Muscle layer of colon (tissue), 2 donors: ENCODE measurements at regions not wholly inside any gene's neighbourhood (a gene's known extent, or its start where the extent isn't known, plus 50 kb on each side); places are given as distances from the start of the nearest gene placed in this dataset.
"Not testable (repeated sequence)": the region's sequence is repeated elsewhere in the genome, so short reads cannot be mapped to it uniquely, and the experiment has no call there.

ENCODE experiments used
- H3K27ac ChIP-seq: one replicate; pipeline ENCODE4 v1.7.0; 2013; ENCODE audit warnings: low read depth, mild to moderate bottlenecking, low read length, moderate library complexity
- H3K27me3 ChIP-seq, 2 donors: one replicate each; pipeline ENCODE4 v1.7.0; 2013; ENCODE audit warnings: low read length in 2 of 2, mild to moderate bottlenecking in 2 of 2; ENCODE audit not compliant: insufficient read depth in 2 of 2, control insufficient read depth in 1 of 2
- H3K36me3 ChIP-seq: one replicate; pipeline ENCODE4 v1.7.0; 2013; ENCODE audit warnings: mild to moderate bottlenecking, low read length; ENCODE audit not compliant: insufficient read depth
- H3K4me1 ChIP-seq: one replicate; pipeline ENCODE4 v1.7.0; 2013; ENCODE audit warnings: mild to moderate bottlenecking, low read length; ENCODE audit not compliant: insufficient read depth
- H3K4me3 ChIP-seq, 2 donors: one replicate each; pipeline ENCODE4 v1.7.0; 2013; ENCODE audit warnings: low read length in 2 of 2, low read depth in 1 of 2, mild to moderate bottlenecking in 1 of 2, moderate library complexity in 1 of 2
- H3K9ac ChIP-seq: one replicate; pipeline ENCODE4 v1.7.0; 2013; ENCODE audit warnings: low read length
- H3K9me3 ChIP-seq: one replicate; pipeline ENCODE4 v1.7.0; 2013; ENCODE audit warnings: mild to moderate bottlenecking, low read length
- donor health status: abdominal sarcoma.
- donor health status: Adenocarcinoma of cecum.

DNA sequence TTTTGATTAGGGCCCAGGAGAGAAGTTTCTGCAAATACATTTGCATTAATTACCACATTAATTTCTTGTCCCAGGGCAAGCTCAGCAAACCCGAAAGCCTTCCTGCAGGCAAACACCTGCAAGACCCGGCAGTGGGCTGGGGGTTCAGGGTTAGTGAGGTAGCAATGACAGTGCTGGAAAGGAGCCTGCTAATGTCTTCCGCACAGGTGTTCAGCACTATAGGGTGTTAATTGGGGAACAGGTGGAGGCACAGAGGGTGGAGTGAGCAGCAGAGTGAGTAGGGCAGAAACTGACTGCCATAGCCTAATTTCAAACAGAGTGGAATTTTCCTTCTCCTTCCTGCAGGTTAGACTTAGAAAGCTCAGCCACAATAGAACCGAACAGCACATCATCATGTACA is 50.9 kb upstream of the UBASH3B start:
- Histone ChIP-seq H3K36me3 (no peaks in the 10 kb centered on the region), H3K4me1 (no peaks in the 10 kb centered on the region), H3K27ac (no peak overlapping the region), H3K4me3 (no peak overlapping the region), H3K27me3 (no peaks in the 10 kb centered on the region), H3K9me3 (no peaks in the 10 kb centered on the region), H3K9ac (no peak overlapping the region)

DNA sequence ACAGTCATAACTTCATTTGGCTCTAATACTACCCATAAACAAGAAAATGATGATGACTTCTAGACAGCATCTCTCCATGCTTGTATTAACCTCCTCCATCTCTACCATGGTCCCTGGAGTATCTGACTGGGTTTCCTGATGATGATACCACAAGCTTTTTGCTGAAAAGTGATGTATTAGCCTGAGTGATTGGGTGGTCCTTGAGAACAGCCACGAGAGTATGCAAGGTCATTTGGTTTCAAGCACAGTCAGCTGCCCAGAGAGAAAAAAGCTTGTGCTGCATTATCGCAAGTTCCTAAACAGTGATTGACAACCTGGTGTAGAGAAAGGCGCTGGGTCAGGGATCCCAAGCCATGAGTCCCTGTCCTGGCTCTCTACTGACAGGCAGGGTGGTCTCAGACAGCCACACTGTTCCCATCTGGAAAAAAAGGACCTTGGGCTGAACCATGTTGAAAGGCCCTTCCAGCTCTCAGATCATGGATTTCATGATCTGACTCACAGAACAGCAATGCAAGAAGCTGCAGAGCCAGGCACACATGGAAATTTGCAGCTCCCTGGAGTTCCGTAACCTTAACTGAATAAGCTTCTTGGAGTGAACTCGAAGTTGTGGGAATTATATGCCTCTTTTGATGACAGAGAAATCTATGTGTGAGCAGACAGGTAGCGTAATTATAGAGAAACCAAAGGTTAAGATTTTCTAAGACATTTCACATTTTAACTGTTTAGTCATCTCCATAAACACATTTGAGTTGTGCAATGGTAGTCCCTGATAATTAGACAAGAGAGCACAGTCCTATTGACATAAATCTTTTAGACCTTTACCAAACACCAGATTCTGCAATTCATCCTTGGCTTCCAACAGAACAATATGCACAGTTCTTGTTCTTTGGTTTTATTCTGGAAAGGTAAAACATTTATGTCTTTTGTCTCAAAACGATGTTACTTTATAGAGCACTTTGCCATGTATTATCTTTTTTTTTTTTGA is 54.1 kb upstream of the UBASH3B start:
- Histone ChIP-seq H3K4me1 (no peaks in the 10 kb centered on the region), H3K9me3 (no peaks in the 10 kb centered on the region), H3K9ac (no peak overlapping the region), H3K36me3 (no peaks in the 10 kb centered on the region), H3K27ac (no peak overlapping the region), H3K4me3 (no peak overlapping the region), H3K27me3 (no peaks in the 10 kb centered on the region)

DNA sequence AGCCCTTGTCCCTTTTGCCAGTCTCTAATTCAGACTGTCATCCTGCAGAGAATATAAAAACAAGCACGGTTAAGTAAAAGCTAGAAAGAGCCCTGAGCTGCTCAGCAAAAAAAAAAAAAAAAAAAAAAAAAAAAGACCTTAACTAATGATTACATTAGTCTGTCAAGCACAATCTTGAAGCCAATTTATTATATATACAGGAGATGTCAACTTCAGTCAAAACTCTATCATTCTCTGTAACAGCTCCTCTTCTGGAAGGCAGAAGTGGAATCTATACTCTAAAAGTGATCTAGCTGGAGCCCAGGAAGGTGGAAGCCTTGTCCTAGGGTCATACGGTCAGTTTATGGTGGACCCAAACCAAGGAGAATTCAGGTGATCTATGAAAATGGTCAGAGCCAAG is 55.2 kb upstream of the UBASH3B start:
- Histone ChIP-seq H3K27me3 (no peaks in the 10 kb centered on the region), H3K9ac (no peak overlapping the region), H3K36me3 (no peaks in the 10 kb centered on the region), H3K27ac (no peak overlapping the region), H3K9me3 (no peaks in the 10 kb centered on the region), H3K4me1 (no peaks in the 10 kb centered on the region), H3K4me3 (no peak overlapping the region)

DNA sequence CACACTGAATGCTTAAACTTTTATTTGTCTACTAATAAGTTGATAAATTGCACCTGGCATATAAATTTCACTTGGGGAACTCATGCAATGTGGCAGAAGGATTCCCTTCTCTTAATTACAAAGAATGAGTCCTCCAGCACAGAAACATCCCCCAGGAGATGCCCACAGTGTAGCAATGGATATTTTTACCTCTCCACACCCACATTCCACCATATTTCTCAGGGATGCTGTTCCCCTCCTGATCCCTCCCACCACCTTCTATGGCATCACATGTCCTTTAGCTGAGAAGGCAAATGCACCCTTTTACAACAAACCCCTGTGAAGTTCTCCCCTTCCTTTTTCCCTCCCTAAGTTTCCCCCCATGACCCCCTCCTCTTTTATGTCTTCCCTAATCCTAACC is 56.1 kb upstream of the UBASH3B start:
- Histone ChIP-seq H3K4me3 (no peak overlapping the region), H3K36me3 (no peaks in the 10 kb centered on the region), H3K27me3 (no peaks in the 10 kb centered on the region), H3K27ac (no peak overlapping the region), H3K9ac (no peak overlapping the region), H3K9me3 (no peaks in the 10 kb centered on the region), H3K4me1 (no peaks in the 10 kb centered on the region)

DNA sequence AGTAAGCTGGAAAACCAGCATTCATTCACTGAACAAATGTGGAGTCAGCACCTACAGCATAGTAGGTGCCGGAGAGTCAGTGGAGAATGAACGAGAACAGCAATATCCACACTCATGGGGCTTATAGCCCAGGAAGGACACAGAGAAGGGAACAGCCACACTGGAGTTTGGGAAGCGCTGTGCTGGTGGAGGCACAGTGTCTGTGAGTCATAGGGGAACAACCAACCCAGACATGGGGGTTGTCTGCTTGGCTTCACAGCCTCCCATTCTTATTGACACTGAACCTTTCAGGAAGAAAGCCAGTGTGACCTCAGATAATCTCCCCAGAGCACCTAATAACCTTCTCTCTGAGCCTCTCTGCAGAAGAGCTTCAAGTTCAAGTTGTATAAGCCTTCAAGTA is 56.6 kb upstream of the UBASH3B start:
- Histone ChIP-seq H3K4me3 (no peak overlapping the region), H3K9me3 (no peaks in the 10 kb centered on the region), H3K27ac (no peak overlapping the region), H3K9ac (no peak overlapping the region), H3K27me3 (no peaks in the 10 kb centered on the region), H3K4me1 (no peaks in the 10 kb centered on the region), H3K36me3 (no peaks in the 10 kb centered on the region)

DNA sequence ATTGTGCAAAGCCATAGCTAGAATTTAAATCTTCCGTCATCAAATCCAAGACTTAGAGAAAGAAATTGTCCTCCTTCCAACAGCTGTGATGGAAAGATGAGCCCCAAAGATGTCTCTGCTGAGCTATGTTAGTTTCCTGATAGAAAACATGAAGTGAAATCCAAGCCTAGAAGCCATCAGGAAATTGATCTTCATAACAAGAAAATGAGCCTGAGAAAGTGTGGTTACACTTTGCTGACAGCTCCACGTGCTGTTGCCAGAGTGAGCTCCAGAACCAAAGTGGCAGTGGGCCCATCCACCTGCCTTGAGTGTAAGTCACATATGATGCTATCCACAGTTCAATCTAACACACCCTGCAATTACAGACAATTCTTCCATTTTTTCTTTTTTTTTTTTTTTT is 58.0 kb upstream of the UBASH3B start:
- Histone ChIP-seq H3K27ac (no peak overlapping the region), H3K27me3 (no peaks in the 10 kb centered on the region), H3K4me3 (no peak overlapping the region)

DNA sequence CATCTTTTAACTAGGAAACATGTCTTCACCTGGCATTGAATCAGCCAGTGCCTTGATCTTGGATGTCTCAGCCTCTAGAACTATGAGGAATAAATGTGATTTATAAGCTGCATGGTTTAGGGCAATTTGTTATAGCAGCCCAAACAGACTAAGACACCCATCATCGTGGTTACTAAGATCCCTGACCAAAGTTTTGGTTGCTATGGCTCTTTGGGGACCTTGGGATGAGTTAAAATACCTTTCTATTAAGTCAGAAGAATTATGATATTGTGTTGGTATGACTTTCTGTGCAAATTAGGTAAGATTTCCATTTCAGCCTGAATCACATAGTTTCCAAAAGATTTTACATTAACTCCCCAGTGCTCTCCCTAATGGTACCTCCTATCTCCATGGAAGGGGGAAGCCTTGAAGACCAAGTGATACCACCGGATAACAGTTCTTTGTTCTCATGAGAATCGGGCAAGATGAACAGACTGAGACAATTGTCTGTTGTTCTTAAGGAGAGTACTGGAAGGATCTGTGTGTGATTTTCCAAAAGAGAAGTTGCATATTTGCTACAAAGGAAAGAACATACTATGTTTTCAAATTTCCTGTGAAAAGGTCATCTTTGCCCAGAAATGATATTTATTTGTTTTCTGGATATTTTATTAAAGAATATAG is 60.4 kb upstream of the UBASH3B start:
- Histone ChIP-seq H3K9me3 (no peaks in the 10 kb centered on the region), H3K36me3 (no peaks in the 10 kb centered on the region), H3K4me1 (no peaks in the 10 kb centered on the region), H3K27me3 (no peaks in the 10 kb centered on the region), H3K27ac (no peak overlapping the region), H3K4me3 (no peak overlapping the region), H3K9ac (no peak overlapping the region)

More for the DNA sequence above, 58.0 kb upstream of the UBASH3B start:
- H3K4me1 ChIP-seq: no peaks in the 10 kb centered on the region
- H3K9me3 ChIP-seq: no peaks in the 10 kb centered on the region
- no peak overlapping the region for H3K9ac ChIP-seq
- H3K36me3 ChIP-seq: no peaks in the 10 kb centered on the region

DNA sequence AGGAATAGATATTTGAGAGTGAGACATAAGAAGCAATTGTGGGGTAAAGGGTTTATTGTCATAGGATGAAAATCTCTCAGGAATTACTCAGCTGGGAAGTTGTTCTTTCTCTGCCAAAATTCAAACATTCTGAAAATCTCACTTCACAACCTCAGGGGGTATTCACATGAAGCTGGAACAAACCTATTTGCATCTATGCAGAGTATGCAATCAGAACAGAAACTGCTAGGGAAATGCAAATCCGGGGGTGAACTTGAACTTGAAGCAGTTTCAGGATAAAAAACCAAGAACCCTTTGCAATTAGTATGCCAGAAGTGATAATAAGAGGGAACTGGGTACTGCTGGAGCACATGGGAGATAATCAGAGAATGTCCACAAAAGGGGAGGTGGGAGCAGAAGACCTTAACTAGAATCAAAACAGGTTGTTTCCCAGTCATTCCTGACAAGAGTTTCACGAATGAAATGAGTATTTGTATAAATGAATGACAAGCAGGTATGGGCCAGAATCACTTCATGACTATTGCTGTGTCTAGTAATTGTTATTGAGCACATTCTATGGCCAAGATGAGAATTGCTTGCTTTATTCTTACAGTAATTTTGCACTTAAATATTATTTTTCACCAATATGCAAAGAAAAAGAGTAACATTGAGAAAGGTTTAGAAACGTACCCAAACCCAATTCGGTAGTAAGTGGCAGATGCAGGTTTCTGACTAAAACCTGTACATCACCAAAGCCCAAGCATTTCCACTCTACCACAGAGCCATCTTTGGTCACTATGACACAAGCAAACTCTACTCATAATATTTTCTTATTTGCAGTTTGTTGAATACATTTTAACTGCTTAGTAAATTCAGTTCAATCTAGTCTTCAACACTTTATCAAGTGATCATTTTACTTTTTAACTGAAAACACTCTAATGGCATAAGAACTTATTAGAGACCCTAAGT is 61.8 kb upstream of the UBASH3B start:
- H3K4me1 ChIP-seq: no peaks in the 10 kb centered on the region
- H3K27ac ChIP-seq: no peak overlapping the region
- no peaks in the 10 kb centered on the region for H3K27me3 ChIP-seq

DNA sequence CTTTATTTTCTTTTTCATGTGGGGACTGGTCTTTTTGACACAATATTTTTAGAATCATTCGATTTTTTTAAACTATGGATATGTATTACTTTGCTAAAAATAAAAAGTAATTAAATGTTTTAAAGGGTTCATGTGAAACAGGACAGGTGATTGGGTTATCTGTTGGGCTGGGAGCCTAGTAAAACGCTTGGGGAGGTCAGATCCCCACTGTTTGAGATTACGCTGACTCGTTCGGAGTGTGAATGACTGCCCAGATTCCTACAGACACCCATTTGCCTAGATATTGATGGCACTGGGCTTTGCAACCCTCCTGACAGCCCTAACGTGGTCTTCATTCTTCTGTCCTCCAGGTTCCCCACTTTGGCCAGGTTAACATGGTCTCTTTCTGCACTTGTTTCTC is 62.9 kb upstream of the UBASH3B start:
- no peaks in the 10 kb centered on the region for H3K27me3 ChIP-seq

More for the DNA sequence above, 61.8 kb upstream of the UBASH3B start:
- no peak overlapping the region for H3K4me3 ChIP-seq
- no peaks in the 10 kb centered on the region for H3K36me3 ChIP-seq
- H3K9ac ChIP-seq: no peak overlapping the region
- no peaks in the 10 kb centered on the region for H3K9me3 ChIP-seq

DNA sequence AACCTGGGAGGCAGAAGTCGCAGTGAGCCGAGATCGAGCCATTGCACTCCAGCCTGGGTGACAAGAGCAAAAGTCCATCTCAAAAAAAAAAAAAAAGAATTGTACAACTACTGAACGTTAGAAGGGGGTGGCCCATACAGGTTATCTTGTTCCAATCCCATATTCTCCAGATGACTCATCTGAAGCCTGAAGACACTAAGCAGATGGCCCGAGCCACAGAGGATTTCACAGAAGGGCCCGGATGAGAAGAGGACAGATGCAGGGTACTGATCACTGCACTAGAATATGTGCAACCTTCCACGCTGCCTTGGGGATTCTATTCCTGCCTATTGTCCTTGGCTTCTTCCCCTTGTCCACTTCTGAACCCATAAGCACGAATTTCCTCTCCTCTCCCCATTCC is 70.9 kb upstream of the UBASH3B start:
- H3K27me3 ChIP-seq: no peaks in the 10 kb centered on the region
- no peaks in the 10 kb centered on the region for H3K4me1 ChIP-seq
- no peak overlapping the region for H3K4me3 ChIP-seq
- H3K9me3 ChIP-seq: no peaks in the 10 kb centered on the region
- H3K36me3 ChIP-seq: no peaks in the 10 kb centered on the region
- H3K9ac ChIP-seq: no peak overlapping the region
- H3K27ac ChIP-seq: no peak overlapping the region

More for the DNA sequence above, 62.9 kb upstream of the UBASH3B start:
- Histone ChIP-seq H3K9me3 (no peaks in the 10 kb centered on the region), H3K4me3 (no peak overlapping the region), H3K36me3 (no peaks in the 10 kb centered on the region), H3K4me1 (no peaks in the 10 kb centered on the region), H3K27ac (no peak overlapping the region), H3K9ac (no peak overlapping the region)

DNA sequence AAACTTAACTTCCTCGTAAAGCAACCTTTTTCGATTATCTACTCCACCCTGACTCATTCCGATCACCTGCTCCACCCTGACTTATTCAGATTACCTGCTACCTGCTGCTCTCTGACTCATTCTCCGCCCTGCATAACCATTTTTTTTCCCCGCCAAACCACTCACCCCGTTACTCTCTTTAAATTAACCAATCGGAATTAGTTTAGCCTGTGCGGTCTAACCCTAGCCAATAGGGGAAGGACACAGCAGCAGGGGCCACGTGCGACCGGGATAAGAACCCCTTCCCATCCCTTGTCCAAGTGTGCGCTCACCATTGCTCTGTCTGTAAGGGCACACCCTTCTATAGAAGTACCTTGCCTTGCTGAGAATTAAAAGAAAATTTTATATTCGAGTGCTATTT is 75.5 kb upstream of the UBASH3B start:
- not testable (repeated sequence) for H3K27ac ChIP-seq, H3K4me3 ChIP-seq, H3K4me1 ChIP-seq

More for the DNA sequence above, 75.5 kb upstream of the UBASH3B start:
- H3K9ac ChIP-seq, H3K9me3 ChIP-seq, H3K27me3 ChIP-seq, H3K36me3 ChIP-seq: not testable (repeated sequence)
